Large intestine (tissue), 3 donors: ENCODE measurements at regions not wholly inside any gene's neighbourhood (a gene's known extent, or its start where the extent isn't known, plus 50 kb on each side); places are given as distances from the start of the nearest gene placed in this dataset.
A peak's percentile ranks its signal among the peaks of the same experiment; 100 is the strongest.

Experiments
- DNase-seq, 2 donors: peaks; one replicate each; pipeline versions ENCODE4 v3.0.0 to v3.0.0-alpha.2; 2013
- H3K27ac ChIP-seq: one replicate; pipeline ENCODE4 v1.5.1; 2013; ENCODE audit warnings: low read length
- H3K27me3 ChIP-seq: 2 replicates; pipeline ENCODE4 v1.6.1; 2013; ENCODE audit warnings: low read length; ENCODE audit not compliant: control insufficient read depth, insufficient read depth
- H3K36me3 ChIP-seq: 2 replicates; pipeline ENCODE4 v1.6.1; 2013; ENCODE audit warnings: low read length; ENCODE audit not compliant: control insufficient read depth, insufficient read depth
- H3K4me1 ChIP-seq: one replicate; pipeline ENCODE4 v1.6.1; 2013; ENCODE audit warnings: low read length; ENCODE audit not compliant: control insufficient read depth, insufficient read depth
- H3K4me3 ChIP-seq: one replicate; pipeline ENCODE4 v1.5.1; 2013; ENCODE audit warnings: low read length
- H3K9me3 ChIP-seq: one replicate; pipeline ENCODE4 v1.6.1; 2013; ENCODE audit warnings: mild to moderate bottlenecking, low read depth, low read length, moderate library complexity; ENCODE audit not compliant: control insufficient read depth
- WGBS: methylation state at CpG from one replicate; pipeline ENCODE4 v1.1.5; 2013; ENCODE audit warnings: low lambda C conversion rate; ENCODE audit not compliant: insufficient coverage; 5-methylcytosine and 5-hydroxymethylcytosine counted together

DNA sequence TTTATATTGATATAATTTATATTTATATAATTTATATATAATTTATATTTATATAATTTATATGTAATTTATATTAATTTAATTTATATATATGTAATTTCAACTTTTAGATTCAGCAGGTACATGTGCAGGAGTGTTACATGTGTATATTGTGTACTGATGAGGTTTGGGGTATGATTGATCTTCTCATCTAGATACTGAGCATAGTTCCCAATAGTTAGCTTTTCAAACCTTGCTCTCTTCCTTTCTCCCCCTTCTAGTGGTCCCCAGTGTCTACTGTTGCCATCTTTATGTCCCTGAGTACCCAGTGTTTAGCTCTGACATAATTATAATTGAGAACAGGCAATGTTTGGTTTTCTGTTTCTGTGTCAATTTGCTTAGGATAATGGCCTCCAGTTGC is 1335.3 kb upstream of the CDH2 start:
- Histone ChIP-seq H3K27me3 (no peaks in the 10 kb centered on the region), H3K9me3 (no peaks in the 10 kb centered on the region), H3K4me3 (no peak overlapping the region), H3K27ac (no peak overlapping the region), H3K36me3 (no peaks in the 10 kb centered on the region), H3K4me1 (no peaks in the 10 kb centered on the region)
- no peak for DNase-seq

DNA sequence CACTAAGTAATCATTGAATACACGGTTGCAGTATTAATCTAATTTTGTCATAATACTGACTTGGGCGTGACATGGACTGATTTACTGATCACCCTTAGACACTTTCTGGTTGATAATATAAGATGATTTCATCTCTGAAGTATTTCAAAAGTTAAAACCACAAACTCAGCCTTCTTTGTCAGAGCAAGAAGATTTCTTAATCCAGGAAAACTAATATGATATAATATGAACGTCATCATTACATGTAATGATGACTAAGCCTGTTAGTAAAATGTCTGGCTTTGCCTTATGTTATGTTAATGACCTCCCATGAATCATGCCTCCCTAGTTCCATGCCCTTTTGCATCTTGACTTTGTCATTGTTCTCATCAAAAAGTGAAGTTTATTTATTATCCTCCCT is 1325.0 kb upstream of the CDH2 start:
- Histone ChIP-seq H3K9me3 (no peaks in the 10 kb centered on the region), H3K4me1 (no peaks in the 10 kb centered on the region), H3K27ac (no peak overlapping the region), H3K4me3 (no peak overlapping the region), H3K27me3 (no peaks in the 10 kb centered on the region), H3K36me3 (no peaks in the 10 kb centered on the region)
- DNase-seq, result no peak
- 90% methylated on average over 3 of the region's 3 CpGs for WGBS

DNA sequence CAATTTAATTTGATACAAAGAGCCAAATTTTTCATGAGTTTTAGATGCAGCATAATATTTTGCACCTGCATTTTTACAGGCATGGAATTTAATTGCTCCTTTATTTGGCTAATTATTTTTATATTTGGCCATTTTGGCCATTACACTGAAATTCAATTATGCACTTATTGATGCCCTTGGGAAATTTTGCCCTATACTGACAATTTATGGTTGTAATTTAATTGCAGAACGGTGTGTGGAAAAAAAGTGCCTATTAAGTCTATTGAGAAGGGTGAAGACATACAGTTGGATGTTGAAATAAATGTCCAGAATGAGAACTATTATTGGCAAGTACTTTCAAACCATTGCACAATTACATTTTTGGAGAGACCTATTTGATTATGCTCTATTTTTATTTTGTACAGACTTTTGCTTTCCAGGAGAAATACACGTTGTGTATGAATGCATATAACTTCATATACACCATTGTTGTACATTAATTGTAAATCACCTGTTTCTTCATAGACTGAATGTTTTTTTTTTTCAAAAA is 1319.3 kb upstream of the CDH2 start:
- H3K27ac ChIP-seq, result no peak overlapping the region
- H3K9me3 ChIP-seq, result no peaks in the 10 kb centered on the region
- 100% methylated on average over 1 of the region's 2 CpGs for WGBS
- no peak for DNase-seq
- H3K4me1 ChIP-seq, result no peaks in the 10 kb centered on the region
- no peaks in the 10 kb centered on the region for H3K27me3 ChIP-seq
- H3K36me3 ChIP-seq, result no peaks in the 10 kb centered on the region
- H3K4me3 ChIP-seq, result no peak overlapping the region

DNA sequence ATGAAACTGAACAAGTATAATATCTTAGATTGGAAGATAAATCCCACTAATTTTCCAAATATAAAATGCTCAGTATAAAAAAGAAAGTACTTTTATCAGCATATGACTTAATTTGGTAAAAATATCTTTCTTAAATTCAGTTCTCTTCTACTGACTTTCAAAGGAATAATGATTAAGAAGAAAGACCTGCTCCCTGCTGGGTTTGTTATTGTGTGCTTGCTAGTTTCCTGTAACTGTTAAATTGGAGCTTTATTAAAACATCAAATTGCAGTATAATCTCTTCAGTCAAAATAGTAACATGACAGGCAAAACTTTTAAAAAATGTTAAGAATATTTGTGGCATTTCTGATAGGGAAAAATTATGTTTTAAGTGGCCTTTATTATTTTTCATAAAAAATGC is 1317.4 kb upstream of the CDH2 start:
- DNase-seq, result no peak
- Histone ChIP-seq H3K27ac (no peak overlapping the region), H3K4me3 (no peak overlapping the region), H3K36me3 (no peaks in the 10 kb centered on the region), H3K9me3 (no peaks in the 10 kb centered on the region), H3K27me3 (no peaks in the 10 kb centered on the region), H3K4me1 (no peaks in the 10 kb centered on the region)

DNA sequence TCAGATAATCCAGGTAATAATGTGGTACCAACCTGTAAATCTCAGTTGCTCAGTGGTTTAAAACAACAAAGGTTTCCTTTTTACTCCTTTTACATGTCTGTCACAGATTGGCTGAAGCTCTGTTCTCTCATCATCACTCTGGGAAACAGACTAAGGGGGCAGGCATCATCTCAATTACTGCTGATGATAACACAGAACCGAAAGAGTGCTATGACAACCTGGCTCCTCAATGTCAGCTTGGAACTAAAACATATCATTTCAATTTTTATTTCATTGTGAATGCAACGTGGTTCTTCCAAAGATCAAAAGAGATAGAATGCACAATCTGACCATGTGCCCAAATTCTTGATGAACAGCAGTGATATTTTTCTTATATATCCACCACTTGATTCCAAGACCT is 1315.0 kb upstream of the CDH2 start:
- 83% methylated on average over 1 of the region's 2 CpGs for WGBS
- Histone ChIP-seq H3K4me1 (no peaks in the 10 kb centered on the region), H3K4me3 (no peak overlapping the region), H3K9me3 (no peaks in the 10 kb centered on the region), H3K27ac (no peak overlapping the region), H3K36me3 (no peaks in the 10 kb centered on the region), H3K27me3 (no peaks in the 10 kb centered on the region)
- DNase-seq, result no peak

DNA sequence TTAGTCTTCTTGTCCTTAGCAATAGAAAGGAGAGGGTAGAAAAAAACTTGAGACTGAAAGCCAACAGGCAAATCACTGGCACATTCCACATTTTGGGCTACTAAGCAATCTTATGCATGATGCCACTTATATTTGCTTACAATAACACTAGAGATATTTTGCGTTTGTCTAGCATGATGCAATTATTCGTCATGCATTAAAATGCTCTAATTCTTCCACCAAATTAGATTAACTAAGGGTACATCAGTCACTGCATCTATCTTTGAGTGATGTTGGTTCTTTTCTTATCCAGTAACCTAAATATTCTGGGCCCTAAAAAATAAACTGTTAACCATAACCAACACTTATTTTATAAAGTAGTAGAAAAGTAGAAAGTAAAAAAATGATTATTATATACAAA is 1311.7 kb upstream of the CDH2 start:
- H3K27ac ChIP-seq, result no peak overlapping the region
- no CpG with 5 or more reads among the region's 2 CpGs for WGBS
- H3K27me3 ChIP-seq, result no peaks in the 10 kb centered on the region

DNA sequence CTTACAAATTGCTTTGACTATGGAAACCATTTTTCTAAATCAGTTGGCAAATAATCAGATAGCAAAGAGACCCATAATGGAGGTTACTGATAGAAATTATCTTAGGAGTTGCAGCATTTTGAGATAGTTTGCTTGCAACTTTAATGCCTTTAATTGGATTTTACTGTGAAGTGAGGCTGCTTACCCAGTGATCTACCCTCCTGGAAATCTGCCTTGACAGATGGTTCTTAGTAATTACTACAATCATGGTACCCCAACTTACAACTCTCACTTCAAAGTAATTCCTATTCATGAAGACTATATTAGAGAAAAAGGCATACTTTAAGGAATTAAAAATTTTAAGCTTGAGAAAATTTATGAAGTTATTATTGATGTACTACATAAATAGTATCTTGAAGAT is 1288.6 kb upstream of the CDH2 start:
- DNase-seq, result no peak
- H3K27me3 ChIP-seq, result no peaks in the 10 kb centered on the region
- H3K27ac ChIP-seq, result no peak overlapping the region
- no peaks in the 10 kb centered on the region for H3K4me1 ChIP-seq
- no peak overlapping the region for H3K4me3 ChIP-seq
- H3K9me3 ChIP-seq, result no peaks in the 10 kb centered on the region
- H3K36me3 ChIP-seq, result no peaks in the 10 kb centered on the region

More for the DNA sequence above, 1311.7 kb upstream of the CDH2 start:
- DNase-seq, result no peak
- H3K4me1 ChIP-seq, result no peaks in the 10 kb centered on the region
- no peaks in the 10 kb centered on the region for H3K9me3 ChIP-seq
- no peaks in the 10 kb centered on the region for H3K36me3 ChIP-seq
- no peak overlapping the region for H3K4me3 ChIP-seq

DNA sequence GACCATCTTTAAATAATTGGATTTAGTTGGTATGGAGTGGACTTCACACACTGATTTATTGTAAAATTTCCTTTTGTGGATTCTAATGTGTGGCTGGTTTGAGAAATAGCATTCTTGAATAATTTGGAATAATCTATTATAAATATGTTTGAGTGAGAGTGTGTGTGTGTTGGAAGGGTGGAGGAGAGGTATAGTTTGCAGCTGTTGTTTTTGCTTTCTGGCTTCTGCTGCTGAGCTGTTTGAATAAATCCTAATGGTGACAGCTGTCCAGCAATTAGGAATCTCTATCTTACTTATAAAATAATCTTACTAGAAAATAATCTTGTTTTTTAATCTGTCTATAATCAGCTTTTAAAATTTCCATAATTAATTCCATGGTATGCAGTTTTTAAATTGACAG is 1283.0 kb upstream of the CDH2 start:
- Histone ChIP-seq H3K4me3 (no peak overlapping the region), H3K4me1 (no peaks in the 10 kb centered on the region), H3K36me3 (no peaks in the 10 kb centered on the region), H3K9me3 (no peaks in the 10 kb centered on the region), H3K27me3 (no peaks in the 10 kb centered on the region), H3K27ac (no peak overlapping the region)
- DNase-seq, result no peak

DNA sequence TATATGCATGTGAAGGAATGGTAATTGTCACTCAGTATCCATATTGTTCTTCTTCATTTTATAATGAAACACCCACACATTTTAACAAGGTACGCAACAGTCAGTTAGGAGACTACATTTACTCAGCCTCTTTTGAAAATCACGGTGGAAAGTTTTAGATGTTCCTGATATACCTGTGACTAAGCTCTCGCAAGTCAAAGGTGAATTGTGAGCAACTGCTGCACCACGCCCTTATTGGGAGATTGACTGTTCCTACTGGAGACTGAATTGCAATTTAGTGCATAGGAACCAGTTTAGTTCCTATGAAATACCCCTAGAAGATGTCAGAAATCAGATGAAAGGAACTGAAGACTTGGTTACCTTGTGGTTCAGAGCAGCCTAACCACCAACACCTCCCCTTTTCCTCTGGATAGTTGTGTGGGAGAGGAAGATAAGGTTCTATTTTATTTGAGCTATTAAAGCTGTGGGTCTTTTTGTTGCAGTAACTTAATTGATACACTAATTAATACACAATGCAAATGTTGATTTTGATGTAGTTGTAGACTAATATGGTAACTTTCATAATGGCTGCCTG is 1280.5 kb upstream of the CDH2 start:
- Histone ChIP-seq H3K36me3 (no peaks in the 10 kb centered on the region), H3K4me1 (no peaks in the 10 kb centered on the region), H3K4me3 (no peak overlapping the region), H3K9me3 (no peaks in the 10 kb centered on the region), H3K27ac (no peak overlapping the region), H3K27me3 (no peaks in the 10 kb centered on the region)
- DNase-seq, result no peak
- 90% methylated on average over 2 of the region's 4 CpGs for WGBS

DNA sequence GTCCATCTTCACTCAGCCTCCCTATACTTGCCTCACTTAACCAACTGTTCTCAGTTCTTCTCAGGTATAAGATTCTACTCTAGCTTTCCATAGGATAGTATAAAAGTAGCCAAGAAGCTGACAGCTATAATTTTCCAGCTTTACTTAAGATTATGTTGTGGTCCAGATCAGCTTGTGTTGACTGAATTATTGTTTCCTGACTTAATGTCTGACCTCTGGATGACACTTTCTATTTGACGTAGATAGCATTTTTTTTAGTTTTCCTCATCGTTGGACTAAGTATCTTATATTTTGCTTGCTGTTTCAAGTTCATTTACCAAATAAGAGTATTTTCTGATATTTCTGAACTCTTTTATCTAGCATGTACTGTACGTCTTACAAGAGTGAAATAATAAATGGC is 1272.5 kb upstream of the CDH2 start:
- 55% methylated on average over 3 of the region's 3 CpGs for WGBS
- H3K9me3 ChIP-seq, result no peaks in the 10 kb centered on the region
- H3K4me1 ChIP-seq, result no peaks in the 10 kb centered on the region
- no peak overlapping the region for H3K4me3 ChIP-seq
- H3K27ac ChIP-seq, result no peak overlapping the region
- H3K36me3 ChIP-seq, result no peaks in the 10 kb centered on the region
- DNase-seq, result peak in 1 of 2 donors; percentile 2
- H3K27me3 ChIP-seq, result no peaks in the 10 kb centered on the region

DNA sequence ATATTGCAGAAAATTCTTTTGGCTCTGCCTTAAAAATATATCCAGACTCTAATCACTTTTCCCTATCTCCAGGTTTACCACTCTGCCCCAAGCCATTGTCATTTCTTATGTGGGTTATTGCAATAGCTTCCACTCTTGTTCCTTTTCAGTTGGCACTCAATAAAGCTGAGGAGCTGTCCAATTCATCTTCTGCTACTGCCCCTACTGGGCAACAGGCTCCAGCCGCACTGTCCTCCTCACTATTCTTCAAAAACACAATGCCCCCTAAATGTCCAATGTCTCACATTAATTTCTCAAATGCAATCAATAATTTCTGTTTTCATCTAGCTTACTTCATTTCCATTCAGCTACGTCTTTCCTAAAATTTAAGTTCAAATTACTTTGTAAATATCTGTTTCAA is 1262.5 kb upstream of the CDH2 start:
- H3K36me3 ChIP-seq, result no peaks in the 10 kb centered on the region
- 100% methylated on average over 2 of the region's 2 CpGs for WGBS
- no peaks in the 10 kb centered on the region for H3K4me1 ChIP-seq
- DNase-seq, result no peak
- no peak overlapping the region for H3K27ac ChIP-seq
- H3K9me3 ChIP-seq, result no peaks in the 10 kb centered on the region
- no peak overlapping the region for H3K4me3 ChIP-seq
- no peaks in the 10 kb centered on the region for H3K27me3 ChIP-seq
